A673 (cell line): ENCODE measurements at regions not wholly inside any gene's neighbourhood (a gene's known extent, or its start where the extent isn't known, plus 50 kb on each side); places are given as distances from the start of the nearest gene placed in this dataset.

ENCODE experiments used
- CTCF ChIP-seq: fragments of 300-800, 200-600 bp; sonication (generic); conservative IDR thresholded peaks from 2 replicates; pipeline ENCODE4 v1.5.1; 2017; ENCODE audit warnings: low read depth, mild to moderate bottlenecking, antibody characterized with exemption, low read length, moderate library complexity, mixed read lengths
- EZH2 ChIP-seq: fragments of 200-600 bp; sonication (generic); IDR thresholded peaks from 2 replicates; pipeline ENCODE4 v1.6.1; 2017; ENCODE audit warnings: borderline replicate concordance, low read depth, mild to moderate bottlenecking, mixed read lengths, antibody characterized with exemption, low read length; ENCODE audit not compliant: poor library complexity, severe bottlenecking

GRCh38 chr16:8103649-8104289 is 486.5 kb downstream of the TMEM114 start:
- TF ChIP-seq CTCF (no peak), EZH2 (no peak)
